GM12874 (cell line): ENCODE measurements at regions not wholly inside any gene's neighbourhood (a gene's known extent, or its start where the extent isn't known, plus 50 kb on each side); places are given as distances from the start of the nearest gene placed in this dataset.

Experiments used
- CTCF ChIP-seq: IDR thresholded peaks from 2 replicates; pipeline ENCODE4 v1.5.1; 2011; ENCODE audit warnings: low read depth, mild to moderate bottlenecking, control low read depth, low read length, moderate library complexity; ENCODE audit not compliant: insufficient read depth

DNA sequence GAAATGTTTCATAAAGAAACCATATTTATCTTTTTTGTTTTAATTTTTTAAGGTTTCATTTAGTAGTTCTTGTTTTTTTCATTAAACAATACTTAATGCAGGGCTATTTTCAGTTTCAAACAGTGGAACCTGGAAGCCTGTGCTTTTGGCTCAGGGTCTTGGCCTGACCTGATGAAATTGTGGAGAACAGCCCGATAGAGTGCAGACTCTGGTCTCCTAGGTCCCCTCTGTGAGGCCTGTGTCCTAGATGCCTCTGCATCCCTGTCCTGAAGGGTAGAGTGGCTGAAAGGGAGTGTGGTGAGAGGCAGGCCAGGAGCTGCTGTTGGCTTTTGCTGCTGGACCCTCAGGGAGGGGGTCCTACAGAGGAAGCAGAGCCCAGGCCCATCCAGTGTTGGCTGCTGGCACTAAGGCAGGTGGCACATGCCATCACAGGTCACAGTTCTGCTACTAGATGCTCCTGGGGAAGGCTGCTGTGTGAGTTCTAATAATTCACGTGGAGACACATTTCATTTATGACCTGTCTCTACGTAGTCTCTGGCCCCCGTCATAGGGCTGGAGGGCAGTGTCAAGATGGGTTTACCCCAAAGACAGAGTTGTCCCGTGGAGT, 201.0 kb upstream of the COPS8 start:
- no peak for TF ChIP-seq CTCF

DNA sequence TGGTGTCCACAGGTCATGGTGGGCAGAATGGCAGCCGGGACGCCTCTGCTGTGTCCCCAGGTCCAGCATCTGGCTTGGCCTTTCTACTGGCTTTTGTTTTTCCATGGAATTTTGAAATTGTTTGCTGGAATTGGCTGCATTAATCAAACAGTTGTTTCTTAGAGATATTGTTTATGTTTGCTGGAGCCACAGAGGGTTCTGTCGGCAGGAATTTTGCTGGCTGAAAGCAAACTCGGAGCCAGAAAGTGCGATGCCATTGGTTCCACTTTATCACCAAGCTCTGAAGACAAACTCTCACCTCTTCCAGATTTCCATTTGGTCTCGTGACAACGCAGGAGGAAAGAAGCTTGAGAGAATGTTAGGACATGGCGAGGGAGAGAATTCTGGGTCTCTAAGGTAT, 199.2 kb upstream of the COPS8 start:
- TF ChIP-seq CTCF, result no peak

GRCh38 chr2:236887531-236887930, 198.2 kb upstream of the COPS8 start:
- no peak for TF ChIP-seq CTCF

- no peak for TF ChIP-seq CTCF
Observed at GRCh38 chr2:236887953-236888793, 197.5 kb upstream of the COPS8 start.

DNA sequence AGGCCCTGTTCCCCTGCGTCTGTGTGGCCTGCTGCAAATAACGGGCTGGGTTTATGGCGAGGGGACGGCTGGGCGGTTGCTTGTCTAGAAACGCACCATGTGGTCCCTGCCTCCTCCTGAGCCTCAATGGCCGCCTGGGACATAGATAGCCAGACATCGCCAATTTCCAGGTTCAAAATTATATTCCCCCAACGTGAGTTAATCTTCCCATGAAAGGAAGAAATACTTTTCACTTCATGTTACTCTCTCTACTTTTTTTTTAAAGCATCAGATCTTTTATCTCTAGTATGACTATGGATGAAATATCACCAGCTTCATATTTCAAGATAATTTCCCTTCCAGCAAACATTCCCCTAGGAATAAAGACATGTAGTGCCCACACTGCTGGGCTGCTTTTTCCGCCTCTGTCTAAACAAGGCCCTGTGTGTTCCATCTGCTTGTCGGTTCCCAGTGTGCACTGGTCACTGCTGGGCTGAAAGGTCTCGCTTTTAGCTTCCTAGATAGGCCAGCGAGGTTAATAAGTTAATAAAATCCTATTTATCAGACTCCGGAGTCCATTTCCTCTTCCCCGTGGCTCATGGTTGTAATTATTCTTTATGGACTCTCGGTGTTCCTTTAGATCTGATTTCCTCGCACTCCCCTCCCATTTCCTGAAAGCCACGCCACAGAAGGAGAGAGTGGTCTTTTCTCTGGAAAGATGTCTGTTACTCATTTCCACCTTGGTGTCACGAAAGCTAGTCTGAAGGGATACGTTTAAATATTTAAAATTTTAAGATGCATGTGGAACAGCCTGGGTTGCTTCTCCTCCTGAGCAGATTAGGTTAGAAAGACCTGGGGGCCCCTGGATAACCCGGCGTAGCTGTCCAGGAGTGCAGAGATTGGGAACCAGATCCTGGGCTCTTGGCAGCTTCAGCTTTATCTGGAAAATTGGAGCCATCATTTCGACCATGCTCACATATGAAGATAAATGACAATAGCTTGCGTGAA, 196.6 kb upstream of the COPS8 start:
- TF ChIP-seq CTCF, result no peak

DNA sequence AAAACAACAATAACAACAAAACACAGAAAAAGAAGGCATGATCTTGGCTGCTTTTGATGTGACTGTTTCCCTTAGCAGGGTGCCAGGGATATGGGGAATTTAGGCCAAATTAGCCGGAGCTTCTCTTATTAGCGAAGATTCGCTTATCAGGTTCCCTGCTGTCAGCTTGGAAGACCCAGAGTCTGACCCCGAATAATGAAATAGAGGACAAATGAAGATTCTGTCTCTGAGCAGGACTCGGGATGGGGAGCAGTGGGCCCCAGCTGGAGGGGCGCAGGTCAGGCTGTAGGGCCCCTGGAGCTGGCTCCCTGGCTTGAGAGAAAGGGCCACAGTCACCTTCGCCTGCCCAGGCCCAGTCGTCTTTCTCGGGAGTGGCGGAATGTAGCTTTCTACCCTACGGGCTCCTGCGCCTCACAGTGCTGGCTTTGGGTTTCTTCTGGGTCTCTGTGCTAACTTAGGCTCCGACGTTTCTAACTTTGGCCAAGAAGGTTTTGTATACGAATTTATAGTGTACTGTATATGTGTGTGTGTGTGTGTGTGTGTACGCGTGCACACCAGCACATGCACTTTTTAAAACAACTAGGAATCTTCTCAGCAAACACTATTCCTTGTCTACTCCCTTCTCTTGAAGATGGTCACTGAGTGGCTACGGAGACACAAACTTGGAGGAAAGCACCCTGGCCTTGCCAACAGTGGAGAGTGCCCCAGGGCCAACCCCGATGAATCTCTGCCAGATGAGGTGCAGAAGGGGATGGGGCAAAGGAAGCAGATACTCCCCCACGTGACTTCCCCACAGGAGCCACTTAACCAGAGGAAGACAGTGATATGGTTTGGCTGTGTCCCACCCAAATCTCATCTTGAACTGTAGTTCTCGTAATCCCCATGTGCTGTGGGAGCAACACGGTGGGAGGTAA, 195.6 kb upstream of the COPS8 start:
- TF ChIP-seq CTCF, result no peak
